ENCODE measurements at regions not wholly inside any gene's neighbourhood (a gene's known extent, or its start where the extent isn't known, plus 50 kb on each side); places are given as distances from the start of the nearest gene placed in this dataset.

DNA sequence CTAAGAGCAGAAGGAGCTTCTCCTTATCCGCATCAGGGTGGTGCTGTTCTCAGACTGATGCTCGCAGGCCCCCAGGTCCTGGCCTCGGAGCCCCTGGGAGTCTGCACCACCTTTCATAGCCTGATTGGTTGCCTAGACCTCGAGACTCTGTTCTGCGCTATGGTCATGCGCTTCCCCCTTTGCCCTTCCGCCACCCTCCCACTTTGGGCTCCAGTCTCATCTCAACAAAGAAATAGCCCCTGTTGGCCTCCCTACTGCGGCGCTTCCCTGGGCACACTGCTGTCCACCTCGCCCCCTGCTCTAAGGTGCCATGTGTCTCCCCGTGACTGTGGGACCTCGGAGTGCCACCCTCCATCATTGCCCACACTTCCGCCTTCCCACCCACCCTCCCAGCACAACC is 102.9 kb upstream of the TWIST2 start:
- TF ChIP-seq, protein P1, sequence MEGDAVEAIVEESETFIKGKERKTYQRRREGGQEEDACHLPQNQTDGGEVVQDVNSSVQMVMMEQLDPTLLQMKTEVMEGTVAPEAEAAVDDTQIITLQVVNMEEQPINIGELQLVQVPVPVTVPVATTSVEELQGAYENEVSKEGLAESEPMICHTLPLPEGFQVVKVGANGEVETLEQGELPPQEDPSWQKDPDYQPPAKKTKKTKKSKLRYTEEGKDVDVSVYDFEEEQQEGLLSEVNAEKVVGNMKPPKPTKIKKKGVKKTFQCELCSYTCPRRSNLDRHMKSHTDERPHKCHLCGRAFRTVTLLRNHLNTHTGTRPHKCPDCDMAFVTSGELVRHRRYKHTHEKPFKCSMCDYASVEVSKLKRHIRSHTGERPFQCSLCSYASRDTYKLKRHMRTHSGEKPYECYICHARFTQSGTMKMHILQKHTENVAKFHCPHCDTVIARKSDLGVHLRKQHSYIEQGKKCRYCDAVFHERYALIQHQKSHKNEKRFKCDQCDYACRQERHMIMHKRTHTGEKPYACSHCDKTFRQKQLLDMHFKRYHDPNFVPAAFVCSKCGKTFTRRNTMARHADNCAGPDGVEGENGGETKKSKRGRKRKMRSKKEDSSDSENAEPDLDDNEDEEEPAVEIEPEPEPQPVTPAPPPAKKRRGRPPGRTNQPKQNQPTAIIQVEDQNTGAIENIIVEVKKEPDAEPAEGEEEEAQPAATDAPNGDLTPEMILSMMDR (IDR thresholded peaks at IDR 0.05; ENCODE audit: insufficient read depth, low read length), result no peak
- TF ChIP-seq SPI1 (IDR thresholded peaks at IDR 0.05; ENCODE audit: borderline replicate concordance, low read depth) (no peak), GABPA (IDR thresholded peaks at IDR 0.05; ENCODE audit: low read depth) (no peak), POLR2AphosphoS5 (IDR thresholded peaks at IDR 0.05; ENCODE audit: low read depth) (no peak)
- TF ChIP-seq, protein P2, sequence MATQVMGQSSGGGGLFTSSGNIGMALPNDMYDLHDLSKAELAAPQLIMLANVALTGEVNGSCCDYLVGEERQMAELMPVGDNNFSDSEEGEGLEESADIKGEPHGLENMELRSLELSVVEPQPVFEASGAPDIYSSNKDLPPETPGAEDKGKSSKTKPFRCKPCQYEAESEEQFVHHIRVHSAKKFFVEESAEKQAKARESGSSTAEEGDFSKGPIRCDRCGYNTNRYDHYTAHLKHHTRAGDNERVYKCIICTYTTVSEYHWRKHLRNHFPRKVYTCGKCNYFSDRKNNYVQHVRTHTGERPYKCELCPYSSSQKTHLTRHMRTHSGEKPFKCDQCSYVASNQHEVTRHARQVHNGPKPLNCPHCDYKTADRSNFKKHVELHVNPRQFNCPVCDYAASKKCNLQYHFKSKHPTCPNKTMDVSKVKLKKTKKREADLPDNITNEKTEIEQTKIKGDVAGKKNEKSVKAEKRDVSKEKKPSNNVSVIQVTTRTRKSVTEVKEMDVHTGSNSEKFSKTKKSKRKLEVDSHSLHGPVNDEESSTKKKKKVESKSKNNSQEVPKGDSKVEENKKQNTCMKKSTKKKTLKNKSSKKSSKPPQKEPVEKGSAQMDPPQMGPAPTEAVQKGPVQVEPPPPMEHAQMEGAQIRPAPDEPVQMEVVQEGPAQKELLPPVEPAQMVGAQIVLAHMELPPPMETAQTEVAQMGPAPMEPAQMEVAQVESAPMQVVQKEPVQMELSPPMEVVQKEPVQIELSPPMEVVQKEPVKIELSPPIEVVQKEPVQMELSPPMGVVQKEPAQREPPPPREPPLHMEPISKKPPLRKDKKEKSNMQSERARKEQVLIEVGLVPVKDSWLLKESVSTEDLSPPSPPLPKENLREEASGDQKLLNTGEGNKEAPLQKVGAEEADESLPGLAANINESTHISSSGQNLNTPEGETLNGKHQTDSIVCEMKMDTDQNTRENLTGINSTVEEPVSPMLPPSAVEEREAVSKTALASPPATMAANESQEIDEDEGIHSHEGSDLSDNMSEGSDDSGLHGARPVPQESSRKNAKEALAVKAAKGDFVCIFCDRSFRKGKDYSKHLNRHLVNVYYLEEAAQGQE (IDR thresholded peaks at IDR 0.05; ENCODE audit: insufficient replicate concordance, low read depth), result no peak

Measured in HL-60 (cell line).